ENCODE measurements at regions not wholly inside any gene's neighbourhood (a gene's known extent, or its start where the extent isn't known, plus 50 kb on each side); places are given as distances from the start of the nearest gene placed in this dataset.
"Not testable (repeated sequence)": the region's sequence is repeated elsewhere in the genome, so short reads cannot be mapped to it uniquely, and the experiment has no call there.

DNA sequence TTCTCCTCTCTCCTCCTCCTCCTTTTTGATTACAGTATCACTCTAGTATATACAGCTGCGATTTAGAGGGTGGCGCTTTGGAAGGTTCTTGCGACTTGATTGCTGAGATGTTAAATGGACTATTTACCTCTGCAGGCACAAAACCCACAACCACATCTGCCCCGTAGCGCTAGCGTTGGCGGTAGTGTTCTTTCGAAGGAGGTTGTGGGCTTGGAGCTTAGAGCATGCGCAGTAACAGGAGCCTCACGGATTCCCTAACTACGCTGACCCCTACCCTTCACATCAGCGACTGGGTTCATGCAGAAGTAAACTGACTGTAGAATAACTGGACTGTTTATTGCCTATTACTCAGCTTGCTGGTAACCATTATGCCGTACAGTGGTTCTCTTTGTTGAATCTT is 58.0 kb downstream of the CGGBP1 start:
- DNase-seq: no peak

DNA sequence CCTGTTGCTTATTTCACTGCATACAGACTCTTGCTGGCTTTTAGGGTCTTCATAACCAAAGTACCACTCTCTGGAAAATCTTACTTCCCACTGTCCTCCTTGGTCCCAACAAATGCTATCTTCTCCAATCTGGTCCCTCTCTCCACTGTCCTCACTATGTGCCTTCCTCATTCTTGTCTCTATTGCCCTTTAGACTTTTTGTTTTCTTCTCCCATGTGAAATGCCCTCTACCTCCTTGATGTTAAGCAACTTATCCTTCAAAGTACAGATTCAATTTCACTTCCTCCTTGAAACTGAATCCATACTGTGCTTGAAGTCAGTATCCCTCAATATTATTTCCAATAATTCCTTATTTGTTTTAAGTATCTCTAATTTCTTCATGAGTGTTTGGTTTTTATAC is 60.8 kb downstream of the CGGBP1 start:
- no peak for DNase-seq

DNA sequence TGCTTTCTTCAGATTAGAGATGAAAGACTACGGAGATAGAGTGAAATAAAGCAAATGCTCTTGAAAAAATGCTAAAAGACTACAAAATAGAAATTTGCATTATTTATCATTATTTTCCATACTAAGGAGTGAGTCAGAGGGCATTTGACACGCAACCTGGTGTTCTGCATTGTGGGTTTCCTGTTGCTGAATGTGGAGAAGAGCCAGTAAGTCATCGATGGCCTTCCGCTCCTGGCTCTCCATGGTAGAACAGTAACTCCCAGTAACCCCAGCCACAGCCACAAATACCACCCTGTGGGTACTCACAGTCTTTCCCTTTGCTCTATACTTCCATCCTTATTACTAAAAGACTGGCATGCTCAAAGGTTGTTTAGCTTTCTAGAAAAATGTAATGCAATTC is 61.5 kb downstream of the CGGBP1 start:
- no peak for DNase-seq

DNA sequence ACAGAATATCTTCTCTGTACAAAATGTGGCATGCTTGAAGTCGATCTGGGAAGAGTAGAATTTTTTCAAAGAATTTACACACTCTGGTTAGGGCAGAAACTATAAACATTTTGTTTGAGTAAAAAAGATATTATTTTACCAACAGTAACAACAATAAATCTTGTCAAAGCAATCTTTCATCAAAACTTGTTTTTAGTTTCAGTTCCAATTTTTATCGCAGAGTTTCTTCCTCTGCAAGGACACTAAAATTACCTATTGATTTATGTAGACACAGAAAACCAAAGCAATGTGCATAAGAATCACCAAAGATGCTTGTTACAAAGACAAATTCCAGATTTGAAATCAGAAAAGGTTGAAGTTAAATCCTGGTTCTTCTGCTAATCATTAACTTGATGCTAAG is 61.9 kb downstream of the CGGBP1 start:
- DNase-seq: no peak

DNA sequence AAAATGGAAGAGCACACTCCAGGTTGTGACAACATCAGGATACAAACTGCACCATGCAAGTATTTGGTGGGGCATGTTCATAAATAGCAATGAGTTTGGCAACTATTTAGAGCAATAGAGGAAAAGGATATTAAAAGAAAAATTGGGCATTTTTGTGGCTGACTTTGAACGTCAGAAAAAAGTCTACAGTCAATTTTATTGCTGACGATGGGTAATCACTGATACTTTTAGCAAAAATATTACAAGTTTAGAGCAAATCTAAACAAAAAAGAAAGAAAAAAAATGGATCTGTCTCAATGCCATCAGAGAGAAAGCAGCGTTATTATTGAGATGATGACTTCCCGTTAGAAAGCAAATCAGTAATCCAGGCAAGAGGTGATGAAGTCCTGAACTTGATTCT is 65.2 kb downstream of the CGGBP1 start:
- DNase-seq: no peak

DNA sequence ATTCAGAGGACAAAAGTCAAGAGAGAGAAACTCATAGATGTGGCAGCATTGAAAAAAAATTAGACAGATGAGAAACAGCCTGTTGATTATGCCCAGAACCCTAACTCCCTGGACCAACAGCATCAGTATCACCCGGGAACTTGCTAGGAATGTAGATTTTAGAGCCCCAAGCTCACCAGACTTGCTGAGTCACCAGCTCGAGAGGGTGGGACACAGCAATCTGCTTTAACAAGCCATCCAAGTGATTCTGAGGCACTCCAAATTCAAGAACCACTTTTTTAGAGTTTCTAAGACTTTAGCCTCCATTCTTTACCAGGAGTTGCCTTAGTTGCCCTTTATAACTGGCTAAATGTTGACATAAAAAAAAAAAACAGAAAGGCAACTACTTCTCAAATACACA is 70.9 kb downstream of the CGGBP1 start:
- no peak for DNase-seq

DNA sequence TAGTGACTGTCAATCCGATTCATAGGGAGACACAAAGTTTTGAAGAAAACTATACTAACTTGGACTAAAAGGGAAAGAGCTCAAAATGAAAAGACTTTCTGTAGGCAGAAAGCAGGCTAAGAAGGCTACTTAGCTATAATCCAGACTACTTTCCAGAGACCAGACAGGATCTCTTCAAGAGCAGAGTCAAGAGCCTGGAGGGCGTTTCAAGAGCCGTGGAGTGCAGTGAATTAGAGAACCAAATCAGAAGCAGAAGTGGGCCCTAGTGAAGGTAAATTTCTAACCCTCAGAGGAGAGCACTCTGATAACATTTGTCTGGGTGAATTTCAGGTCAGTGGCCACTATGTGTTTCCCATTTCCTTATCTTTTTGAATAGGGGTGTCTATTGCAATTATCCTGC is 76.4 kb downstream of the CGGBP1 start:
- DNase-seq: no peak

DNA sequence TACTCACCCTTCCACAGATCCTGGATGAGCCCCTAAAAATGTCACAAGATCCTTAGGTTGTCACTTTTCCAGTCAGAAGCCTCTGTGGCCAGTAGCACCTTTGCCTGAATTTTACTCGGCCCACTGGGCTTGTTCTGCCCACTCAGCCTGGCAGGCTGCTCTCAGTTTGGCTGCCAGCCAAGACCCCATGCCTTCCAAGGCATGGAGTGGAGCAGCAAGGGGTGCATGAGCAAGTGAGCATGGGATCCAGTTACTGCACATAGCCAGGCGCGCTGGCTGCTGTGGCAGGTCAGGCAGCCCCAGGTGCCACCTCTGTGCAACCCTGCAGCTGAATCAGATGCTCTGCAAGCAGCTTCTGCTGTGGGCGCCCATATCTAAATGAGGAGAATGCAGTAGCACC is 79.3 kb downstream of the CGGBP1 start:
- DNase-seq: no peak

DNA sequence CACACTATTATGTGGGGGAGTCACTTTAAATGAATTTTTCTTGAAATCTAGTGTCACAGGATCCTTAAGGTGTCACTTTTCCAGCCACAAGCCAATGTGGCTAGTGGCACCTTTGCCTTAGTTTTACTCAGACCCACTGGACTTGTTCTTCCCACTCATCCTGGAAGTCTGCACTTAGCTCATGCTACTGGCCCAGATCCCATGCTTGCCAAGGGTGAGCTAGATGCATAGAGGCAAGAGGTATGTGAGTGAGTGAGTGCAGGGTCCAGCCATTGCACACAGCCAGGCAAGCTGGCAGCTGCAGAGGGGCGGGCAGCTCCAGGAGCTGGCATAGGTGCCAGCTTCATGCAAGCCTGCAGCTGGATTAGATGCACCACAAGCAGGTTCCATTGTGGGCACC is 81.0 kb downstream of the CGGBP1 start:
- DNase-seq: no peak

DNA sequence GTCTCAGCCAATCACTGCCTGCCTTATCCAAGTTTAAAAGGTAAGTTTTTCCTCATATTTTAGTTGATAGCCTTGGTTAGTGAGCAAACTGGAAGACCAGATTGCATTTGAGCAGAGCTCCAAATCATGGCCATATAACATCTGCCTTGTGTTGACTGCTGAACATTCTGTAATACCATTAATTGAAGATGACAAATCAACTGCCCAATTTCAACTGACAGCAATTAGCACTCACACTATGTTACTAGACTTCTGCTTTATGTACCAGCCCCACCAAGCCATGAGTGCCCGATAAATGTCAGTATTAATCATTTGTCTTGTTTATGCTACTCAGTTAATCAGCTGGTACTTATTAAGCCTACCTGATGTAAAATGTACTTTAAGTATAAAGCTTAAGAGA is 83.1 kb downstream of the CGGBP1 start:
- peak; percentile 0 for DNase-seq

DNA sequence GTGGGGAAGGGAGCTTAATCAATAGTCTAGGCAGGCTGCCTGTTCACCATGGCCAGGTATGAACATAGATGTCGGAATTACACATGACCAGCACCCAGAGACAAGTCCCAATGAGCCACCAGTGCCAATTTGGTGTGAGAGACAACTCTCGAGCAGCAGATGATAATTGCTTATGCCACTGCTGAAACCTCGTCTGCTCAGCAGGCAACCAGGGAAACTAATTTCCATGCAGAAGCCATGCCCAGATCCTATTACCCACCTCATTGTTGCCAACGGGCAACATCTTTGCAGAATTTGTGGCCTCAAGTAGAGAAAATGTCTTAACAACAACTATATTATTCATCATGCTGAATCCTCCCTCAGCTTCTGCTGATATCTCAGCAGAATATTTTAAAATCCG is 84.9 kb downstream of the CGGBP1 start:
- DNase-seq: no peak

DNA sequence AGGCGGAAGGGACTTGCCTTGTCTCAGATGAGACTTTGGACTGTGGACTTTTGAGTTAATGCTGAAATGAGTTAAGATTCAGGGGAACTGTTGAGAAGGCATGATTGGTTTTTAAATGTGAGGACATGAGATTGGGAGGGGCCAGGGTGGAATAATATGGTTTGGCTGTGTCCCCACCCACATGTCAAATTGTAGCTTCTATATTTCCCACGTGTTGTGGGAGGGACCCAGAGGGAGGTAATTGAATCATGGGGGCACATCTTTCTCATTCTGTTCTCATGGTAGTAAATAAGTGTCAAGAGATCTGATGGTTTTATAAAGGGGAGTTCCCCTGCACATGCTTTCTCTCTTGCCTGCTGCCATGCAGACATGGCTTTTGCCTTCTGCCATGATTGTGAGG is 89.2 kb downstream of the CGGBP1 start:
- DNase-seq: no peak

DNA sequence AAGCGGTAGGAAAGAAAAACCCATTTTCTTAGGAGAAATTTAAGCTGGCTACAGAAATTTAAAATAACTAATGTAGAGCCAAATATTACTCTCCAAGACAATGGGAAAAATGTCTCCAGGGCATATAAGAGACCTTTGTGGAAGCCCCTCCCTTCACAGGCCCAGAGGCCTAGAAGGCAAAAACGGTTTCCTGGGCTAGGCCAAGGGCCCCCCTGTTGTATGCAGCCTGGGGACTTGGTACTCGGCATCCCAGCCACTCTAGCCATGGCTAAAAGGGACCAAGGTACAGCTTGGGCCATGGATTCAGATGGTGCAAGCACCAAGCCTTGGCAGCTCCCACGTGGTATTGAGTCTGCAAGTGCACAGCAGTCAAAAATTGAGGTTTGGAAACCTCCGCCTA is 90.1 kb downstream of the CGGBP1 start:
- DNase-seq: no peak

DNA sequence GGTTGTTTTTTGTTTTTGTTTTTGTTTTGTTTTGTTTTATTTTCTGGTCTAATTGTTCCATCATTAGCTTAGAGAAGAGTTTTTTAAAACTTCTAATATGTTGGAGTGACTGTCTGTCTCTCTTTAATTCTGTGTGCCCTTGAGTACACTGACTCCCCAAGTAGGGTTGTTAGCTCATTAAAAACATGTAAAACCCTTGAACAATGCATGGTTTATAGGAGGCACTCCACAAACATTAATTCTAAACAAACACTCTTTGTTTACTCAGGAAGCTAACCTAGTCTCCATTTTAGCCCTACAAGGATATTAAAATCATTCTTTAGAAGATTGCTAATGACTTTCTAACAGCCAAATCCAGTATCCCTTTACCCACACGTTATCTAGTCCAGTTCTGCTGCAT is 100.5 kb downstream of the CGGBP1 start:
- no peak for DNase-seq

DNA sequence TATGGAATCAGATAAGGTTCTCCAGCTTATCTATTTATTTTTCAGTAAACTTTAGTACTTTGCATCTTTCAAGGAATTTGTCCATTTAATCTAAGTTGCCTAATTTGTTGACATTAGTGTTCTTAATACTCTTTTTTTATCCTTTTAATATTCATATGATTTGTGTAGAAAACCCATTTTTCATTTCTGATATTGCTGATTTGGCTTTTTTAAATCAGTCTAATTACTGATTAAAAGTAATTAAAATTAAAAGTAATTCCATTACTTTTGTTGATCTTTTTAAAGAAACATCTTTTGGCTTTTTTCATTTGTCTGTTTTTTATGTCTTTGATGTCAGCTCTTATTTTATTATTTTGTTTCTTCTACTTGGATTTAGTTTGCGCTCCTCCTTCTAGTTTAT is 101.2 kb downstream of the CGGBP1 start:
- no peak for DNase-seq

DNA sequence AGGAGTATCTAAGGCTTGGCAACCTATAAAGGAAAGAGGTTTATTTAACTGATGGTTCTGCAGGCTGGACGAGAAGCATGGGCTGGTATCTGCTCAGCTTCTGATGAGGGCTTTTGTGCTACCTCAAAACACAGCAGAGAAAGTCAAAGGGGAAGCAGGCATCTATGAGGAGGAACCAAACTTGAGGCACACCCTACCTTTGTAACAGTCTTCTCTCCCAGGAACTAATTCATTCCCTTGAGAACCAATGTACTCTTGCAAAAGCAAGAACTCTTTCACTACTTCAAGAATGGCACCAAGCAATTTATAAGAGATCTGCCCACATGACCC is 109.0 kb downstream of the CGGBP1 start:
- no peak for DNase-seq

DNA sequence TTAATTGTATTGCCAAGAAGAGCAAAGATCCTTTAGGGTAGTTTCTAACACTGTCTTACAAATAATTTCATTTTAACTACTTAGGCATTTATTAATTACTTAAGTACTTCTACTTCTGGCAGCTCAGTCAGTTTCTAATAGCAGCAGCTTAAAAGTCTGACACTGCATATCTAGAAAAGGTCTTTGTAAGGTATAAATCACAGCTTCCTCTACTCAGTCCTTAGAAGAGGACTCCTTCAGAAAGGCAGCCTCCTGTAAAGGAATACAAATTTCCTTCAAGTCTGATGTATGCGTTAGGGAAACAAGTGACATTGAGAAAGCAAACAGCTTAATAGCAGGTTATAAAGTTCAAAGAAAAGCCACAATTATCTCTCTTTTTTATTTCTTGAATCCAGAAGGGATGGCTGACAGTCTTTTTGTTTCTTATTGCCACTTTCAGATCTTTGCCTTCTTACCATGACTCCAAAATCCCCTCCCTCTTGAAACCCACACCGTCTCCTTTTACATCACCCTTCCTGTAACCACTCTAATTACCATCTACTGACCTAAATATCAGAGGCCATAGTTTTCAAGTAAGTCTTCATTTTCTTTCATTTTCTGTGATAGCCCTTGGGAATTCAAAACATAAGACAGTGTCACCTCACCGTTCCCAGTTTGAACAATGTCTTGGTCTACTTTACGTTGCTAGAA is 109.5 kb downstream of the CGGBP1 start:
- no peak for DNase-seq

DNA sequence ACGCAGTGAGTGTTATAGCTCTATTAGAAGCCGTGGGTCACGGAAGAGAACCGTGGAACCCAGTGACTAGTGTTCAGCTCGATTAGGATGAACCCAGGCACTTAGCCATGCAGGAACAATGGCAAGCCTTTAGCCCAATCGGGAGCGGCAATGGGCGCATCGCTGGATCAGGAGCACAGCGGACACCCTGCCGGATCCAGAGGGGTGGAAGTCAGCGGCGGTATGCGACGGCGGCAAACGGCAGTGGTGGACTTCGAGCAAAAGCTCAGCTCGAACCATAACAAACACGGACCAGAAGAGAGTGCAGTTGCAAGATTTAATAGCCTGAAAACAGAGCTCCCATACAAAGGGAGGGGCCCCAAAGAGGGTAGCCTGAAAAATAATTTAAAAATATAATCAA is 112.8 kb downstream of the CGGBP1 start:
- not testable (repeated sequence) for DNase-seq

DNA sequence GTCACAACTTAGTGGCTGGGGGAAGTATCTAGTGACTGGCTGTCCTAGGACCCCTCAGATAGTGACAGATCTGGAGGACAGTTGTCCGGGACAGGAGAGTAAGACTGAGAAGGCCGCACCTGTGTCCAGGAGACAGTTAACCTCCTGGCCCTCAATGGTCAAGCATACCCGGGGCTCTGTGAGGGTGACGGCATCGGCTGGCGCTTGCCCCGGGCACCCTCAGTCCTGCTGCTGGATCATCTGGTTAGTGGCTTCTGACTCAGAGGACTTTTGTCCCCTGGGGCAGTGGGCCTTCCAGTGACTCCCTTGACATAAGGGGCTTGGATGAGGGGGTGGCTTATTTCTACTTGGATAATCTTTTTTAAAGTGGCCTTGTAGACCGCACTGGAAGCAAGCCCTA is 116.5 kb downstream of the CGGBP1 start:
- not testable (repeated sequence) for DNase-seq

DNA sequence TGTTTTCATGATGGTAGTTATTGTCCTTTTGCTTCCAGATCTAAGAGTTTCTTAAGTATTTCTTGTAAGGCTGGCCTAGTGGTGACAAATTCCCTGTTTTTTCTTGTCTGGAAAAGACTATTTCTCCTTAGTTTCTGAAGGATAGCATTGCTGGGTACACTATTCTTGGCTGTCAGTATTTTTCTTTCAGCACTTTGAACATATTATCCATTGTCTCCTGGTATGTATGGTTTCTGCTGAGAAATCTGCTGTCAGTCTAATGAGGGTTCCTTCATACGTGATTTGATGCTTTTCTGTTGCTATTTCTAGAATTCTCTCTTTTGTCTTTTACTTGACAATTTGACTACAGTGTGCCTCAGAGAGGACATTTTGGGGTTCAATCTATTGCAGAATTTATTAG is 134.3 kb downstream of the CGGBP1 start:
- no peak for DNase-seq

DNA sequence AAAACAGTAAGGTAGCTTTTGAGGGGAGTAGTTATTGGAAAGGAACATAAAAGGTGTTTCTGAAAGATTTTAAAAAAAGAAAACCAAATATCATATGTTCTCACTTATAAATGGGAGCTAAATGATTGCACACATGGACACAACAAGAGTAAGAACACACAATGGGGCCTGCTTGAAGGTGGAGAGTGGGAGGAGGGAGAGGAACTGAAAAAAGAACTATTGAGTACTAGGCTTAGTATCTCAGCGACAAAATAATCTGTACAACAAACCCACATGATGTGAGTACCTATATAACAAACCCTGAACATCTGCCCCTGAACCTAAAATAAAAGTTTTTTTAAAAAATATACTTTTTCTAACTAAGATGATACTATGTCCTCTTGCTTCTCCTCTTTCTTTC is 138.3 kb downstream of the CGGBP1 start:
- DNase-seq: no peak

DNA sequence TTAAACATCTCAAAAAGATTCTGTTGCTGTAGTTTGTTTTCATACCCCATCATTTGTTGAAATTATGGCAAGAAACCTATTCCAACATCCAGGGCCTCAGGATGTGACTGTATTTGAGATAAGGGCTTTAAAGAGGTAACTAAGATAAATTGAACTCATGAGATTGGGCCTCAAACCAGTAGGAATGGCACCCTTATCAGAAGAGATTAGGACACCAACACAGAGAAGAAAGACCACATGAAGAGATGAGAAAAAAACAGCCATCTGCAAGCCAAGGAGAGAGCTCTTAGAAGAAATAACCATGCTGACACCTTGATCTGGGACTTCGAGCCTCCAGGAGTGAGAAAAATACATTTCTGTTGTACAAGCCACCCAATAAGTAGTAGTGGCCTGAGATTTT is 157.7 kb downstream of the CGGBP1 start:
- DNase-seq: no peak

DNA sequence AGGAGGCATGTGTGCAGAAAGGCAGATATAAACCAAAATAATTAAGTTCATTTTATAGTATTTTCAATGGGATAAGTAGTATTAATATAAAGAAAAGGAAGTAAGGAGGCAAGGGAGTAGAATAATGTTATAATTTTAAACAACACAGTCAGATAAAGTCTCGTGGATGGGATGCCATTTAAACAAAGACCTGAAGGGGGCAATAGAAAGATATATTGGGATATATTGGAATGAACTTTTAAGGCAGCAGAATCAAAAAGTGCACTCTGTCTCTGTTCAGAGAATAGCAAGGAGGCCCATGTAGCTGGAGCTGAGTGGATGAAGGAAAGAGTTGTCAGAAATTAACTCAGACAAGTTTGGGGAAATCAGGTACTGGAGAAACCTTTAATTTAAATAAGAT is 158.7 kb downstream of the CGGBP1 start:
- DNase-seq: no peak

DNA sequence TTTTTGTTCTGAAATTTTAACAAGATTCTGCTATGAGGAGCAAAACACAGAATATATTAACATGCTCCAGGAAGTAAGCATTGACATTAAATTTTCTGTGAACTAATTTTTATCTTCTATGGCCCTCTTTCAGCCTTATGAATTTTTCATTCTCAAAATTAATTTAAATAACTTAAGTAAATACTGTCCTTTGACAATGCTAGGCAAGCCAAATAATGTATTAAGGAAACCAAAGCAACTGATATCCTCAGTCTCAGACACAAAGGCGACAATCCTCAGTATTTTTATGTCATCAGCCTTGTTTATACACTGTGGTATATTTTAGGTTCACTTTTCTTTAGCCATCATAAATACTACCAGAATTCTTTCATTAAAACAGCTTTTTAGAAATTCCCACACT is 159.8 kb downstream of the CGGBP1 start:
- DNase-seq: no peak

DNA sequence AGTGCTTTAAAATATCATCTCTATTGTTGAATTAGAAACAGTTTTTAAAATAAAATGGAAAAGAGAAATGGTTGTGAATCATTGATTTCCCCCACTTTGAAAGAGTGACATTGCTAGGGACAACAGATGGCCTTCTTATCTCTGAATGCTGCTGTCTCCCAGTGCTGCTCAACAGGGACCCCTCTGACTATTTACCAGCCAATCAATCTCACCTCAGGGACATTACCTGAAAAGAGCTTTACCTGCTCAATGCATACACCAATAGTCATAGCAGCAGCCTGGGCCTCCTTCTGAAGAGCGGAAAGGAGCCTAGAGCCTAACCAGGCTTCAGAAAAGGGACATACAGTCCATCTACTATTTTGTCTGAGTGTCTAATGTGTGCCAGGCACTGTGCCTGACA is 162.8 kb downstream of the CGGBP1 start:
- DNase-seq: no peak

DNA sequence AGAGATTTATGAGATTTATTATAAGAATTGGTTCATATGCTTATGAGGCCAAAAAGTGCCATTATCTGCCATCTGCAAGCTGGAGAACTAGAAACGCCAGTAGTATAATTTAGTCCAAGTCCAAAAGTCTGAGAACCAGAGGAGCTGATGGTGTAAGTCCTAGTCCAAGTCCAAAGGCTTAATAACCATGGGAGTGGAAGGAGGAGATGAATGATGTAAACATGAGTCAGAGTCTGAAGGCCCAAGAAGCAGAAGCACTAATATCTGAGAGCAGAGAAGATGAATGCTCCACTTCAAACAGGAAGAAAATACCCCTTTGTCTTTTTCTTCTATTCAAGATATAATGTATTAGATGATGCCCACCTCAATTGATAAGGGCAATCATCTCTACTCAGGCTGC is 185.7 kb downstream of the CGGBP1 start:
- DNase-seq: no peak
